H54 (cell line): ENCODE measurements at regions not wholly inside any gene's neighbourhood (a gene's known extent, or its start where the extent isn't known, plus 50 kb on each side); places are given as distances from the start of the nearest gene placed in this dataset.
A peak's percentile ranks its signal among the peaks of the same experiment; 100 is the strongest.

Source experiments
- DNase-seq: peaks from one replicate; pipeline ENCODE4 v3.0.0; 2011; ENCODE audit warnings: low spot score, mixed read lengths; ENCODE audit not compliant: insufficient read length
- FAIRE-seq: peaks from 3 replicates; lab custom pipeline; 2011; peaks lifted over from hg19 to GRCh38; lab: Jason Lieb, UNC
- POLR2A ChIP-seq: IDR thresholded peaks from 2 replicates; pipeline ENCODE4 v1.6.1; 2011; ENCODE audit warnings: low read depth, mild to moderate bottlenecking, low read length

DNA sequence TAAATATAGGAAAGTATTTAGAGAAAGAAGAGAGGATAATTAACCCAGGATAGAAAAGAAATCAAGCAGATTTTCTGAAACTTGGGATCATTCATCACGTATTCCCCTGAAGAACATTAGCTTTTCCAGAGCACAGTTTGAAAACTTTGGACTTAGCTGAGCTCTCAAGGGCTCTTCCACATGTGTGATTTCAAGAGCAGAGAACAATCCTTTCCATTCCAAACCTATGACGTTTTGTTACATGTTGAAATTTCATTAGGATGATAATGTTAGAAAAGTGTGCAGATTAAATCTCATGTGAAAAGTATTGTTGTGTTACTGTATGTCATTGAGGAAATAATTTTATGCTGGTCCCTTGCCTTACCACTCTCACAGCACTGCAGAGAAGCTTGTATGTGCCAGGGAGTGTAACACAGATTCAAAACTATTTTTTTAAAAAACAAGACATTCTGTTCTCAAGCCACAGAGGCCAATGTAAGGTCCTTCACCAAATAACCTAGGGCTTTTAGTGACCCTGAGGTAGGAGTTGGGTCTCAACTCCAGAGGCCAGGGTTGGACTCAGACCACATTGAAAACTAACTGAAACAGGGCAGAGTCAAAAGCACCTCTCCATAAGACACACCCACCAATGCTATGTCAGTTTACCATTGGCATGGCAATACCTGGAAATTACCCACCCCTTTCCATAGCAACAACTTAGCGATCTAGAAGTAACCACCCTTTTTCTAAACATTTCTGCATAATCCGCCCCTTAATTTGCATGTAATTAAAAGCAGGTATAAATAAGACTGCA is 141.3 kb downstream of the ANXA5 start:
- TF ChIP-seq POLR2A, result no peak
- no peak for FAIRE-seq
- DNase-seq, result no peak

GRCh38 chr4:121554382-121554781 is 142.4 kb downstream of the ANXA5 start:
- no peak for FAIRE-seq
- TF ChIP-seq POLR2A, result no peak

GRCh38 chr4:121551881-121552280 is 144.9 kb downstream of the ANXA5 start:
- TF ChIP-seq POLR2A, result no peak
- FAIRE-seq (no peak), DNase-seq (no peak)

More at GRCh38 chr4:121554382-121554781, 142.4 kb downstream of the ANXA5 start:
- no peak for DNase-seq

- DNase-seq (no peak), FAIRE-seq (no peak)
- no peak for TF ChIP-seq POLR2A
Measured at GRCh38 chr4:121551271-121551670, 145.5 kb downstream of the ANXA5 start.

DNA sequence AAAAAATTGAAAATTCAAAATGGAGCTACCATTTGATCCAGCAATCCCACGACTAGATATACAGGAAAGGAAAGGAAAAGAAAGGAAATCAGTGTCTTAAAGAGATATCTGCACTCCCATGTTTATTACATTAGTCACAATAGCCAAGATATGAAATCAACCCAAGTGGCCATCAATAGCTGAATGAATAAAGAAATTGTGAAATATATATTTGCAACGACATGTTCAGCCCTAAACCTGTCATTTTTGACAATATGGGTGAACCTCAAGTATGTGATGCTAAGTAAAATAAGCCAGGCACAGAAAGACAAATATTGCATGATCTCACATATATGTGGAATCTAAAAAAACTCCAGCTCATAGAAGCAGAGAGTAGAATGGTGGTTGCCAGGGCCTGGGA is 155.1 kb downstream of the ANXA5 start:
- no peak for TF ChIP-seq POLR2A
- DNase-seq (no peak), FAIRE-seq (no peak)

DNA sequence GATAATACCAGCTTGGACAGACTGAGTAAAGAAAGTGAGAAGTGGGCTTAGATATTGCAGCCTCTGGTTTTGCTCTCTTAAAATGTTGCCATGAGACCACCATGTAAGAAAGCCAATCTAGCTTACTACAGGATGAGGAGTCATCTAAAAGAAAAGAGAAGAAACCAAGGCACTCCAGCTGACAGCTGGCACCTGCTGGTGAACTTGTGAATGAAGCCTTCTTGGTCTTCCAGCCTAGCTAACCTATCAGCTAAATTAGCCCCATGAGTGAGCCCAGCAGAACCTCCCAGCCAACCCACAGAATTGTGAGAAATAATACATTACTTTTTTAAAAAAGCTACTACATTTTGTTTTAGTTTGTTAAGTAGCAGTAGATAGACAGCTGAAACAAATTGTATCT is 154.5 kb upstream of the QRFPR start:
- no peak for TF ChIP-seq POLR2A
- FAIRE-seq (no peak), DNase-seq (no peak)

DNA sequence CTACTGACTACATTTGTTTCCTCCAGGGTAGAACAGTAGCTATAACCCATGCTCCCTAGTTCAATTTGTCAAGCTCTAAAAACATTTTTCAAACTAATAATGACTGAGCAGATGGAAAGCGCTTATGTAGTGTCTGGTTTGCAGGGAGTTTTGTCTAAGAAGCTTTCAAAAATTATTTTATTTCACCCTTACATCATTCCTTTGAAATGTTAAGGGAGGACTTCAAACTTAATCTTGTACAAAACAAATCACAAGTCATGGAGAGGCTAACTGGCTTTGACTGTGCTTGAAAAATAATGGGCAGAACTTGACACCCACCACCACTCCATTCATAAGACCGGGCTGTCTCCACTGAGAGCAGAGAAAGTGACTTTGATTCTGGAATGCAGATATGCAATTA is 153.4 kb upstream of the QRFPR start:
- FAIRE-seq (no peak), DNase-seq (no peak)
- no peak for TF ChIP-seq POLR2A

DNA sequence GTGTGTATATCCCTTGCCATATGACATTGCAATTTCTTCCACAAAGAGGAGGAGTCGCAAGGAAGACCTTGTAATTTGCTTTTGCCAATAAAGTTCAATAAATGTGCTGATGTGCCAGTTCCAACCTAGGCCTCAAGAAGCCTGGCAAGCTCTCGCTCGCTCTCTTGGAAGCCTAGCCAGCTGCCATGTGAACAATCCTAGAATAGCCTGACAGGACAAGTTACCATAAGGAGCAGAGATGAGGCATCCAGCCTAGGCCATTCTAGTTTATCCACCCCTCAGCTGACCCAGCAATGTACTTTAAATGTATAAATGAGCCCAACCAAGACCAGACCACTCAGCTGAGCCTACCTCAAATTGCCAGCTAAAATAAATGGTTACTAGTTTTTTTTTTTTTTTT is 145.7 kb upstream of the QRFPR start:
- TF ChIP-seq POLR2A, result no peak
- no peak for DNase-seq
- no peak for FAIRE-seq

- TF ChIP-seq POLR2A, result no peak
- DNase-seq (no peak), FAIRE-seq (no peak)
Measured at GRCh38 chr4:121519236-121519838, 138.5 kb upstream of the QRFPR start.

DNA sequence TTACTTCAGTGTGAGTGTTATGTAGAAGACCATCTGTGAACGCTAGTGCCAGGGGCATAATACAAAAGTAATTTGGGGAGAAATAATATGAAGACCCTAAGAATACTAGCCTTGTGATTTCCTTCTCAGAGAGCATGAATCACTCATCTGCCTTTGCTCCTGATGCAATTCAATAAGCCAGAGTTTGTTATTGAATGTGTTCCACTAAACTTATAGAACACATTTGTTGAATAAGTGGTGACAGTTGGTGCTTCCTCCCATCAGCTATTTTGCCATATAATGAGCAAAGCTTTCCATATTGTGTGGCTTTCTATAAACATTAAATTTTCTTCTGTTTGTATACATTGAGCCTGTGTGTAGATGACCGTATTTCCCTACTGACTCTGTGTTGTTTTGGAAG is 136.4 kb upstream of the QRFPR start:
- FAIRE-seq, result no peak
- DNase-seq, result no peak
- TF ChIP-seq POLR2A, result no peak

DNA sequence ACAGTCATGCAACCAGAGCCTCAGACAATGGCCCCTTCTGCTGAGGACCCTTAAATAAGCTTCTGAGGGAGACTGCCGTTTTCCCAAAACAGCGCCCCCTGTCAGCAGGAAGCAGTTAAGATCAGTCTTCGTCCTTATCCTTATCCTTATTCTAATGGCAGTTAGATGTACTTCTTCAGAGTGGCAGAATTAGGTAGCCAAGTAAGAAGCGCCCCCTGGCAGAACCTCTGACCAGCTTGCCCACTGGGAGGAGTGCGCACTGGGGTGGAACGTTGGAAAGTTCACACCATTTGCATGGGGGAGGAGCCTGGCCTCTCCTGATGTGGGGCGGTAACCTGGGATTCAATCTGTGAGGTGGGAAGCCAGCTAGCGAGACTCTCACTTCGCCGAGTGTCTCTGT is 133.6 kb upstream of the QRFPR start:
- no peak for FAIRE-seq
- DNase-seq, result no peak
- TF ChIP-seq POLR2A, result no peak

DNA sequence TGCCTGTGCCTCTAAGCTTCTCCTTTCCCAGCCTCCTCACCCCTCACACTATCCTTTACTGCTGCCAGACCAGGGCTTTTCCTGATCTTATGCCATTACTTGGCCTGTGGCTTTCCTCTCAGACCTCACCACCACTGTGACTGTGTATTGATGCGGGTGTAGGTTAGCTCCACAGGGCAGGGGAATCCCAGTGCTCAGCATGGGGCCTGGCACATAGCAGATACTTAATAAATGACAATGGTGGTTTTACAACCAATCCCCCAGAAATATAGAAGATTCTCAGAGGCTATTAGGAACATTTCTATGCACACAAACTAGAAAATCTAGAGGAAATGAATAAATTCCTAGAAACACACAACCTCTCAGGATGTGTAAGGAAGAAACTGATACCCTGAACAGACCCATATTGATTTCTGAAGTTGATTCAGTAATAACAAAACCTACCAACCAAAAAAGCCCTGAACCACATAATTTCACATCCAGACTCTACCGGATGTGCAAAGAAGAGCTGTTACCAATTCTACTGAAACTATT is 129.6 kb upstream of the QRFPR start:
- FAIRE-seq (no peak), DNase-seq (no peak)
- TF ChIP-seq POLR2A, result no peak

DNA sequence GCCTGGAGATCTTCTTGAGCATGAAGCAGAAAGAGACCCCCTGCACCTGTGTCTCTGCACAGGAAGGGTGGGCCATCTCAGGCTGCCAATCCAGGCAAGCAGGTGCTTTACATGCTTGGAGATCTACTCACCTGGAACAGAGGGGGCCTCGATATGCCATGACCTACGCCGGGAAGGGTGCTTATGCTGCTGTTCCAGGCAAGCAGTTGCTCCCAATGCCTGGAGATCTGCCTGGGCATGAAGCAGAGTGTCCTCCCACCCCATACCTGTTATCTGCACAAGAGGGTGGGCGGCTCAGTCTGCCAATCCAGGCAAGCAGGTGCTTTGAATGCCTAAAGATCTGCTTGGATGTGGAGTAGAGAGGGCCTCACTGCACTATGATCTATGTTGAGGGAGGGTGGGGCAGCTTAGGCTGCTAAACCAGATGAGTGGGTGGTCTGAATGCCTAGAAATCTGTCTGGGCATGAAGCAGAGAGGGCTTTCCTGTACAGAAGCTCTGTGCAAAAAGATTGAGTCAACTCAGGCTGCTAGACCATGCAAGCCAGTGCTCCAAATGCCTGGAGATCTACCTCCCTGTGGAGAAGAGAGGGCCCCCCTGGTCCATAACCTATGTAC is 104.5 kb upstream of the QRFPR start:
- no peak for DNase-seq
- TF ChIP-seq POLR2A, result no peak
- no peak for FAIRE-seq

DNA sequence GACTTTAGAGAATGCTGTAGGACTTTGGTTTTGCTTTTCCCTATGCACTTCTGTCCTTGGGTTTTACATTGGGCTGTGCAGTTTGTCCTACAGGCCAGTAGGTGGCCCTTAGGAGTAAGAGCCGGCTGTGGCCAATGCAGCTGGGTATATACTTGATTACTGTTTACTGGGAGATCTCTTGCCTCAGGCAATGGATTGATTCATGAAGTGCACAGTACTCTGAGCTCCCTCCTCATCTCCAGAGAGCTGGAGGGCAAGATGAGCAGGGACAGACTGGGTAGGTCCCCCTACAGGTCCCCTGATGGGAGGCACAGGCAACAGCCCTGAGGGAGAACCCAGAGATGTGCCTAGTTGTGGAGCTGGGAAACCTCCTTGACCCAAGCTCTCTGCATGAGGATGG is 103.8 kb upstream of the QRFPR start:
- FAIRE-seq, result no peak
- peak; percentile 2 for DNase-seq
- TF ChIP-seq POLR2A, result no peak
